ENCODE measurements at regions not wholly inside any gene's neighbourhood (a gene's known extent, or its start where the extent isn't known, plus 50 kb on each side); places are given as distances from the start of the nearest gene placed in this dataset.
"Not testable (repeated sequence)": the region's sequence is repeated elsewhere in the genome, so short reads cannot be mapped to it uniquely, and the experiment has no call there.

DNA sequence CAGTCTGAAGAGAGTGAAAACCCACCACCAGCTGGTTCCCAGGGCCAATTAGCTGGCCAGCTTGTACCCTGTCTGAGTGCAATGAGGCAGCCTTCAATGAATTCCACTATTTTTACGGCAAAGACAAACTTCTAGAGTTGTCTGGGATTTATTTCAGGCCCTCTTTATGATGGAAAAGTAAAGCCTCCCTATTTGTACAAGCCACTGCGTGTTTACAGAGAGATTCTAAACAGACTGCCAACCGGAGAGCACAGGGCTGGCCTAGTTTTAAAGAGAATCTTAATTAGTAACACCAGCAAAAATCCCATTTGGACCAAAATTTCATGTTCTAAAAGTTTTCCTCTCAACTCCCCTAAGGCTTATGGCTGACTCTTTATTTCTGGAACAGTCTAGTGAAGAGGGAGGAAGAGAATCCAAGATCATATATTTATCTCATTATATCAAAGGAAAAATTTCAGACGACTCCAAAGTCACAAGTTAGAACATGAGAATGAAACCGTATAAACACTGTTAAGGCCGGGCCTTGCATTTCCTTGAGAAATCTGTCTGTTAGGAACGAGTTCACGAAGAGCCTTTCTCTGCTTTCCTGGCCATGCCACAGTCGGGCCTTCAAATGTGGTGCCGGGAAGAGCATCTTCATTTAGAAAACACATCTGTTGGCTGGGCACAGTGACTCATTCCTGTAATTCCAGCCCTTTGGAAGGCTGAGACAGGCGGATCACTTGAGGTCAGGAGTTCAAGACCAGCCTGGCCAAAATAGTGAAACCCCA, 724.6 kb upstream of the NRP1 start:
- DNase-seq (ENCODE audit: low spot score): no peak

DNA sequence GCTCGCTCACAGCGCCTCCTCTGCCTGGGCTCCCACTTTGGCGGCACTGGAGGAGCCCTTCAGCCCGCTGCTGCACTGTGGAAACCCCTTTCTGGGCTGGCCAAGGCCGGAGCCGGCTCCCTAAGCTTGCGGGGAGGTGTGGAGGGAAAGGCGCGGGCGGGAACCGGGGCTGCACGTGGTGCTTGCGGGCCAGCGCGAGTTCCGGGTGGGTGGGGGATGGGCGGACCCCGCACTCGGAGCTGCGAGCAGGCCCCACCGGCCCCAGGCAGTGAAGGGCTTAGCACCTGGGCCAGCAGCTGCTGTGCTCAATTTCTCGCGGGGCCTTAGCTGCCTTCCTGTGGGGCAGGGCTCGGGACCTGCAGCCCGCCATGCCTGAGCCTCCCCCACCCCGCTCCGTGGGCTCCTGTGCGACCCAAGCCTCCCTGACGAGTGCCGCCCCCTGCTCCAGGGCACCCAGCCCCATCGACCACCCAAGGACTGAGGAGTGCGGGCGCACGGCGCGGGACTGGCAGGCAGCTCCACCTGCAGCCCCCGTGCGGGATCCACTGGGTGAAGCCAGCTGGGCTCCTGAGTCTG, 721.0 kb upstream of the NRP1 start:
- not testable (repeated sequence) for DNase-seq (ENCODE audit: low spot score)

- no peak for DNase-seq (ENCODE audit: low spot score)
Measured at GRCh38 chr10:34049887-34050286, 715.4 kb upstream of the NRP1 start.

DNA sequence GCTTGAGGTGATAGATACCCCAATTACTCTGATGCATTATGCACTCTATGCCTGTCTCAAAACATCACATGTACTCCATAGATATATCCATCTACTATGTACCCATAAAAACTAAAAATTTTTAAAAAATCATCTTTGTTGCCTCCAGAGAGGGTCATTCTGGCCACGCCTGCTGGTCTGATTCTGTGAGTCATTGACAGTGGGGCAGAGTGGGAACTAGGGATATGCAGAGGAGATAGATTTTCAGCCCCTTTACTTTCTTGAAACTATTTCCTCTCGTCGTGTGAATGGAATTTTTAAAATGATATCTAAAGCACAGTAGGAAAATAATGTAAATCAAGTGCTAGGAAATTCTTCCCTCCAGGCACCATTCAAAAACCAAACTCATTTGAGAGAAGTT, 715.0 kb upstream of the NRP1 start:
- DNase-seq (ENCODE audit: low spot score): no peak

- no peak for DNase-seq (ENCODE audit: low spot score)
Measured at GRCh38 chr10:34047389-34047788, 712.9 kb upstream of the NRP1 start.

DNA sequence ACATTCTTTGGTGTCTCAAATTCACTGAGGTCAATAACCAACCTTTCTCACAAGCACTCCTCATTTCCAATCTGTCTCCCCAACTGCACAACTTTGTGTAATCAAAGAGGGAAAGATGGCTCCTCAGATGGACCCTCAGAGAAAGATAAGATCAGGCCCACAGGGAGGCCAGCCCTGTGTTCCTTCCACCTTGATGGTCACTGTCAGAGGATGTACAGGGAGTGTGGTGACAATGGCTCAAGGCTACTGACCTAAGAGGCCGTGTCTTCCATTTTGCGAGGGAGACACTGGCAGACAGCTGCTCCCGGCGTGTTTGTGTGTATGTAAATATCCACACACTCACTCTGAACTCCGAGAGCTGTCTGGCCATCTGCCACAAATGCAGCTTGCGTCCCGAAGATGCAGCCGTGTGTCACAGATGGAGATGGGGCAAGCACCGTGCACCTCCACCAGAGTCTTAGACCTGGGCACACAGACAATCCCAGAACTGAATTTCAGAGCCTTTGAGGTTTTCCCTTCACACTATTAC, 712.1 kb upstream of the NRP1 start:
- peak; percentile 16 for DNase-seq (ENCODE audit: low spot score)

GRCh38 chr10:34045571-34046190, 711.2 kb upstream of the NRP1 start:
- DNase-seq (ENCODE audit: low spot score): no peak

DNA sequence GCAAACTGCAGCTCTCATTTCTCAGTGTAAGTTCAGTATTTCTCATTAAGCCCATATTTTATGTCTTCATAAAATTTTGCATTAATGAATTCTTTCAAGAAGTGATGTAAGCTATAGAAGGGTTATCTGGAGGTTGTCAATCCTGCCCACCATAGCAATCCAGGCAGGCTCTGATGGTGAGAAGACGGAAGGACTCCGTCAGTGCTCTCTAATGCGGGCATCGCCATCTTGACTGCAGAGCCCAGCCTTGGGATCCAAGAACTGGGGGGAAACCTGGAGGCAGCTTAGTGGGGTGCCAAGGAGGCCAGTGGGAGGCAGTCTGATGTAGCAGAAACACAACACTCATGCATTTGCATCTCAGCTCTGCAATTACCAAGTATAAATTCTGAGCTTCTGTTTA, 707.4 kb upstream of the NRP1 start:
- DNase-seq (ENCODE audit: low spot score): no peak

DNA sequence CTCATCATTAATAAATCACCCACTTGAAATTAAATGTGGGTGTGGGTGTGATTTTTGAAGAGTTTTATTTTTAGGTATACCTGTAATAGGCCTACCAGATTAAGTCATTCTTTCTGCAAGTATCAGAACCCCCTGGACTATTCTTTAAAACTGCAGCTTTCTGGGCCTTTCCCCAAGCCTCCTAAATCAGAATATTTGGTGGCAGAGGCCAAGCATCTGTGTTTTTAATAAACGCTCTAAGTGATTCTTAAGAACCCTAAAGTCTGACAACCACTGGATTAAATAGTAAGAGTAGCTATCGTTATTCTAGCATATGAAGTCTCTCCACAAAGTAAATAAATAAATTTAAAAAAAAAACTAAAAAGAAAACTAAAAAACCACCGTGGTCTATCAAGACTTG, 703.0 kb upstream of the NRP1 start:
- DNase-seq (ENCODE audit: low spot score): no peak

- DNase-seq (ENCODE audit: low spot score): not testable (repeated sequence)
Measured at GRCh38 chr10:34035241-34035790, 700.8 kb upstream of the NRP1 start.

DNA sequence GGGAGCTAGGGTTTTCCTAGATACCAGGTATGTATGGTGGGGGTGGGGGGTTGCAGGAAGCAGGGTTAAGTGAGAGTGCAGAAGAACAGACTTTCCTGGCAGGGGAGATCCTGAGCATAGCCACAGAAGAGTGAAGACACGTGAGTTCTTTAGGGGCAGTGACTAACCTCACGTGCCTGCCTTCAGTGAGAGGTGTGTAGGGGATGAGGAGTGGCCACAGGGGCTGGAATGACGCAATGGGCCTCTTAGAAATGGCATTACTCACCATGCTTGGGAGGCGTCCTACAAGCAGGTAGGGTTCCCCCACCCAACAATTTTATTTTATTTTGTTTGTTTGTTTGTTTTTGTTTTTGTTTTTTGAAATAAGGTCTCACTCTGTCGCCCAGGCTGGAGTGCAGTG, 698.6 kb upstream of the NRP1 start:
- no peak for DNase-seq (ENCODE audit: low spot score)

DNA sequence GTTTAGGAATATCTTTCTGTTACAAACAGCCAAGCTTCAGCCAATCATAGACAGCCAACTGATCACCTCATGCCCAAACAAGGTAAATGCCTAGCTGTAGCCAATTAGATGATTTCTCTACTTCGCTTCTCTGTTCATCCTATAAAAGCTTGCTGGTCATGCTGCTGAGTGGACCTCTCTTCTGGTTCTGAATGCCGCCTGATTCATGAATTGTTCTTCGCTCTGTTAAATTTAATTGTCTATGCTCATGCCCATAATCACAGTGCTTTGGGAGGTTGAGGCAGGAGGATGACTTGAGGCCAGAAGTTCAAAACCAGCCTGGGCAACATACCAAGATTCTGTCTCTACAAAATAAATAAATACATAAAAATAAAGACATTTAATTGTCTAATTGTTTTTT, 698.1 kb upstream of the NRP1 start:
- no peak for DNase-seq (ENCODE audit: low spot score)

- DNase-seq (ENCODE audit: low spot score): no peak
Measured at GRCh38 chr10:34031400-34031799, 696.9 kb upstream of the NRP1 start.

DNA sequence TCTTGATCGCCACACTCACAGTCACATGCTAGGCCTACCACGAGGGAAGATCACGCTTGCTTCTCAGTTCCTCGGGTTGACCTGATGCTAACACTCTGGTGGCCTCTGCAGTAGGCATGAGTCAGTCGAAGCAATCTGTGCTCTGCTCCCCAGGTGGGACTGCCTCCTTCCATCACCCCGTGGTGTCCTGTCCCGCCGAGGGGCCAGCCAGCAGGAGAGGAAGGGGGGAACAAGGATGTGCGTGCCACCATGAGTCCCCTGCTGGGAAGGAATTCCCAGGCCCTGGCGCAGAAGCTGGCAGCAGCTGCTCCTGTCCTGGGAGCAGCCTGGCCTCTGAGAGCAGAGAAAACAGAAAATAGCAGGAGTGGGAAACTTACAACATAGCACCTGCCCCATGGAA, 695.0 kb upstream of the NRP1 start:
- no peak for DNase-seq (ENCODE audit: low spot score)

DNA sequence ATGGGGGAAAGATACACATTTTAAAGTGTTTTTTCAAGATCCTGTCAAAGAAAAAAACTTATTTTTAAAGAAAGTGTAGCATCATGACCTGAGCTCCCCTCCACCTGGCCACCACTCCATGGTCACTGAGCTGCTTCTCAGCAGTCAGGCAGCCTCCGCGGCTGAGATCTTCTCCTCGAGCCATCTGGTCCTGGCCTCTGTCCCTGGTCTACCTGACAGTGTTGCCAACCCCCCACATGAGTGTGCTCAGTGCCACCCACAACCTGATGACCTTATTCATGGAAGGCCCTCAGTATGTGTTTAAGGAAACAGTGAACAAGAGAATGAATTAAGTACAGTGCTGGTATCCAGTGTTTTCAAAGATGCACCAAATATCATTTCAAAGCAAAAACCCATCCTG, 694.5 kb upstream of the NRP1 start:
- DNase-seq (ENCODE audit: low spot score): no peak

GRCh38 chr10:34024693-34025425, 690.4 kb upstream of the NRP1 start:
- no peak for DNase-seq (ENCODE audit: low spot score)

DNA sequence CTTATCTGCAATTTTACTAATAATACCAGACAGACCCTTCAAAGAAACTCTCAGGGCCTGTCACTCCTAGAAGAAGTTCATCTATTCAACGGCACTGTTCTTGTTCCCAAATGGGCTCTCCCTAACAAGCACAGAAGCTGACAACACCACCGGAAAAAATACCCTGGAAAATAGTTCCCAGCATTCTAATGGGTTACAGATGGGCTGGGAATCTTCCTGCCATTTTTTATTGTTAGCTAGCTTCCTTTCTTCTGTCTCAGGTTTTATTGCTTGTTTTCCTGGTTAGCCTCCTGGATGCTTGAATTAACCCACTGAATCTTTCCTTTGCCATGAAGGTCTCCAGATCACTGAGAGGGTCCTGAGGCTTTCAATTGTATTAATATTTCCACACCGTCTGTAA, 689.8 kb upstream of the NRP1 start:
- DNase-seq (ENCODE audit: low spot score): no peak

- no peak for DNase-seq (ENCODE audit: low spot score)
Measured at GRCh38 chr10:34022195-34022594, 687.7 kb upstream of the NRP1 start.

- no peak for DNase-seq (ENCODE audit: low spot score)
Measured at GRCh38 chr10:34018784-34019183, 684.3 kb upstream of the NRP1 start.

DNA sequence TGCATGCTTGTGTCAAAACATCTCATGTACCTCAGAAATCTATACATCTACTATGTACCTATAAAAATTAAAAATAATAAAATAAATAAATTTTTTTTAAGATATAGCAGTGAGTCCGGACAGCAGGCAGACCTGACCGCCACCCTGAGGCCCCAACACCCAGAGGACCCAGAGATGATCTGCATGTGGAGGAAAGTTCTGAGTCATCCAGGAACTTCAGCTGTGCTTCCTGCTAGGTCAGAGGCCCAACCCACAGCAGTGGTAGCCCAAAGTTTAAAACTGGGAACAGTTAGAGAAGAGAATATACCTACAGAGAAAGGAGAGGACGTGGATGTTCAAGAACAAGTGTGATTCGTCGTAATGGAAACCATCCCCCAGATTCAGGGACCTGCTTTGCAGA, 683.7 kb upstream of the NRP1 start:
- no peak for DNase-seq (ENCODE audit: low spot score)

- no peak for DNase-seq (ENCODE audit: low spot score)
Measured at GRCh38 chr10:34017281-34017680, 682.8 kb upstream of the NRP1 start.

- DNase-seq (ENCODE audit: low spot score): no peak
Measured at GRCh38 chr10:34016576-34016975, 682.1 kb upstream of the NRP1 start.

Measured in SK-N-DZ (cell line).